ENCODE measurements at regions not wholly inside any gene's neighbourhood (a gene's known extent, or its start where the extent isn't known, plus 50 kb on each side); places are given as distances from the start of the nearest gene placed in this dataset.
"Not testable (repeated sequence)": the region's sequence is repeated elsewhere in the genome, so short reads cannot be mapped to it uniquely, and the experiment has no call there.

DNA sequence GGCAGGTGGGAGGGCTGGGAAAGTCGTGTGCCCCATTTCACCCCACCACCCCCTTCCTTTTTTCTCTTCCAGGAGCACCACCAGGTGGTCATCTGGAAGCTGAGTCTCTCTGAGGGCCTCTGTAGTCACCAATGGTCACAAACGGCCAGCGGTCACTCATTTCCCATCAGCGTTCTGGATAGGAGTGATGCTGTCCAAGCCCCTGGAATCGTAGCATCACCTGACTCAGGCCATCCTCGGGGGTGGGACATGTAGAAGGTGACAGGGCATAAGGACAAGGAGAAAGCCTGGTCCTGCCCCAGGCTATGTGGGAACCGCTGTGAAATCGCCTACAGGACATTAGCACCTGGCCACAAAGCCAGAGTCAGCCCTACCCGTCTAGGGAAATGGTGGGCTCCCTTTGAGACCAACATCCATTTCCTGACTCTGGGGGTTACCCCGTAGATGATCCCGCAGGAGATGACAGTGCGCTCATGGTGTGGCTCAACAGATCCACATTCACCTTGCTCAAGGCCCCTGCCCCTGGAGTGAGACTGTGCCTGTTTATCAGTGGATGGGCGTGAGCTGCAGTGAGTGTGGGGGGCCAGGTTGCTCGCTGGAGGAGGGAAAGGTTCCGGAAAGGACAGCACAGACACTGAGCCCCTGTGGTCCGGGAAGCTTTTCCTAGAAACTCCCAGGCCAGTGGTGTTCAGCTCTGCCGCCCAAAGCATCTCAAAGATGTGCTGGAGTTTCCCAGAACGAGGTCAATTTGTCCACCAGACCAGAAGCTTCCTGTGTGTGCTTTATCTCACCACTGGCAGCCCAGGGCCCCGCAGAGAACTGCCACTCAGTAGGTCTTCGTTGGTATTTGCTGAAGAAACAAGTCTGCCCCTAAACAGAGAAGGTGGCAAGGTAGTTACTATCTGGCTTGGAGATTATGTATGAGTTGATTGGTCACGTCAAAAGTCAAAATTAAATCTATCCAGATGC, 61.1 kb upstream of the UNC5A start:
- no peak for DNase-seq (ENCODE audit: low read depth)
- ChIA-PET CTCF (no interaction called here), POLR2A (no interaction called here)
- Histone ChIP-seq H3K4me3 (ENCODE audit: low read depth, low read length) (no peak overlapping the region), H3K27me3 (ENCODE audit: control insufficient read depth, insufficient read depth, low read length) (peaks cover 15% of the 10 kb centered on the region), H3K36me3 (ENCODE audit: control insufficient read depth, insufficient read depth, low read length) (no peaks in the 10 kb centered on the region)
- TF ChIP-seq, protein P1, sequence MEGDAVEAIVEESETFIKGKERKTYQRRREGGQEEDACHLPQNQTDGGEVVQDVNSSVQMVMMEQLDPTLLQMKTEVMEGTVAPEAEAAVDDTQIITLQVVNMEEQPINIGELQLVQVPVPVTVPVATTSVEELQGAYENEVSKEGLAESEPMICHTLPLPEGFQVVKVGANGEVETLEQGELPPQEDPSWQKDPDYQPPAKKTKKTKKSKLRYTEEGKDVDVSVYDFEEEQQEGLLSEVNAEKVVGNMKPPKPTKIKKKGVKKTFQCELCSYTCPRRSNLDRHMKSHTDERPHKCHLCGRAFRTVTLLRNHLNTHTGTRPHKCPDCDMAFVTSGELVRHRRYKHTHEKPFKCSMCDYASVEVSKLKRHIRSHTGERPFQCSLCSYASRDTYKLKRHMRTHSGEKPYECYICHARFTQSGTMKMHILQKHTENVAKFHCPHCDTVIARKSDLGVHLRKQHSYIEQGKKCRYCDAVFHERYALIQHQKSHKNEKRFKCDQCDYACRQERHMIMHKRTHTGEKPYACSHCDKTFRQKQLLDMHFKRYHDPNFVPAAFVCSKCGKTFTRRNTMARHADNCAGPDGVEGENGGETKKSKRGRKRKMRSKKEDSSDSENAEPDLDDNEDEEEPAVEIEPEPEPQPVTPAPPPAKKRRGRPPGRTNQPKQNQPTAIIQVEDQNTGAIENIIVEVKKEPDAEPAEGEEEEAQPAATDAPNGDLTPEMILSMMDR (IDR thresholded peaks at IDR 0.05; ENCODE audit: insufficient read depth, low read depth, low read length), result no peak

DNA sequence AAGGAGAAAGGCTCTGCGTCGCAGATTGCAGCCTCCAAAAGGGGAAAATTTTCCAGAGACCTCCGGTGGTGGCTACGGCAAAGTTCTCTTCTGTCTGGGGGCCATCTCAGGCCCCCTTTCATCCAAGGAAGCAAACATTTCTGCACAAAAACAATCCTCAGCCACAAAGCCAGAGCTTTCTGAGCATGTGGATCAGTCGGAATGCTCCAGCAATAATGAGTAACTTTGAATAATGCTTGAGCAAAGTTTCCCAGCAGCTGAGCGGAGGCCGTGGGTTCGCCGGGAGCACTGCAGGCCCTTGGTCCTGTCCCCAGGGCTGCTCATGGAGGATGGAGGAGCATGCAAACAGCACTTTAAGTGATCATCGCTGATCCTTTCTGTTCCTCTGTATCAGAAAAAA, 60.2 kb upstream of the UNC5A start:
- Histone ChIP-seq H3K27me3 (ENCODE audit: control insufficient read depth, insufficient read depth, low read length) (peaks cover 10% of the 10 kb centered on the region), H3K36me3 (ENCODE audit: control insufficient read depth, insufficient read depth, low read length) (no peaks in the 10 kb centered on the region), H3K4me3 (ENCODE audit: low read depth, low read length) (no peak overlapping the region)
- ChIA-PET CTCF (no interaction called here), POLR2A (no interaction called here)
- TF ChIP-seq, protein P1 (IDR thresholded peaks at IDR 0.05; ENCODE audit: insufficient read depth, low read depth, low read length), result no peak
- no peak for DNase-seq (ENCODE audit: low read depth)

DNA sequence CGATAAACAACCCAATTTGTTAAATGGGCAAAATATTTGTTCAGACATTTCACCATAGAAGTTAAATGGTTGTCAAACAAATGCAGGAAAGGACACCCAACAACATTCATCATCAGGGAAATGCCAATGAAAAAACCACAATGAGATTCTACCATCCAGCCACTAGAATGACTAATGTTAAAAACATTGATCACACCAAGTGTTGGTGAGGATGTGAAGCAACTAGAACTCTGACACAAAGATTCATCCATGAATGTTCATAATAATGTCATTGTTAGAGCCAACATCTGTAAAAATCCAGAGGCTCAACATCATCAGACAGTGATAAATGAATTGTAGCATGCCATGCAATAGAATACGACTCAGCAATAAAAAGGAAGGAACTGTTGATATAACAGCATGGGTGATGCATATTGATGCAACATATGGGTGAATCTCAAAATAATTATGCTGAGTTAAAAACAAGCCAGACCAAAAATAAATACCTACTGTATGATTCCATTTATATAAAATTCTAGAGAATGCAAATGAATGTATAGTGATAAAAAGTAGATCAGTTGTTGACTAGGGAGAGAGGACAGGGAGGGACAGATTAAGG, 55.9 kb upstream of the UNC5A start:
- ChIA-PET POLR2A (no interaction called here), CTCF (no interaction called here)
- Histone ChIP-seq H3K27me3 (ENCODE audit: control insufficient read depth, insufficient read depth, low read length) (peaks cover 7% of the 10 kb centered on the region; the same call in 1 of the 2 replicates), H3K4me3 (ENCODE audit: low read depth, low read length) (no peak overlapping the region), H3K36me3 (ENCODE audit: control insufficient read depth, insufficient read depth, low read length) (no peaks in the 10 kb centered on the region)
- TF ChIP-seq, protein P1 (IDR thresholded peaks at IDR 0.05; ENCODE audit: insufficient read depth, low read depth, low read length), result no peak
- DNase-seq (ENCODE audit: low read depth), result no peak

DNA sequence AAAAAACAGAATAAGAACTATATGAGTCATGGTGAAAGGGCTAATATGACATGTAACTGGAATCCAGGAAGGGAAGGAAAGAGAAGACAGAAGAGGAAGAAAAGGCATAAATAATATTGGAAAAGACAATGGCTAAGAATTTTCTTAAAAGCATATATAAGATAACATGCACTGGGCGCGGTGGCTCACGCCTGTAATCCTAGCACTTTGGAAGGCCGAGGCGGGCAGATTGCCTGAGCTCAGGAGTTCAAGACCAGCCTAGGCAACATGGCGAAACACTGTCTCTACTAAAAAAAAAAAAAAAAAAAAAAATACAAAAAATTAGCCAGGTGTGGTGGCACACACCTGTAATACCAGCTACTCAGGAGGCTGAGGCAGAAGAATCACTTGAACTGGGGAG, 54.8 kb upstream of the UNC5A start:
- POLR2A ChIA-PET; H3K4me3 ChIP-seq (ENCODE audit: low read depth, low read length); H3K27me3 ChIP-seq (ENCODE audit: control insufficient read depth, insufficient read depth, low read length); DNase-seq (ENCODE audit: low read depth); H3K36me3 ChIP-seq (ENCODE audit: control insufficient read depth, insufficient read depth, low read length): not testable (repeated sequence)
- CTCF ChIA-PET, result interaction anchor here (1.3 kb wide), 1 partner anchor 98 kb away, joined by 3 read pairs; no protein-coding TSS in a partner anchor

DNA sequence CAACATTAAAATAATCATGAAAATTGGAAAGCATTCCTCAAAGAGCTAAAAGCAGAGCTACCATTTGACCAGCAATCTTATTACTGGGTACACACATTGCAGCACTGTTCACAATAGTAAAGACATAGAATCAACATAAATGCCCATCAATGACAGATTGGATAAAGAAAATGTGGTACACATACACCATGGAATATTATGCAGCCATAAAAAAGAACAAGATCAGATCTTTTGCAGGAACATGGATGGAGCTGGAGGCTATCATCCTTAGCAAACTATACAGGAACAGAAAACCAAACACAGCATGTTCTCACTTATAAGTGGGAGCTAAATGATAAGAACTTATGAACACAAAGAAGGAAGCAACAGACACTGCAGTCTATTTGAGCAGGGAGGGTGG, 52.8 kb upstream of the UNC5A start:
- CTCF ChIA-PET; POLR2A ChIA-PET; H3K4me3 ChIP-seq (ENCODE audit: low read depth, low read length); DNase-seq (ENCODE audit: low read depth); H3K36me3 ChIP-seq (ENCODE audit: control insufficient read depth, insufficient read depth, low read length); H3K27me3 ChIP-seq (ENCODE audit: control insufficient read depth, insufficient read depth, low read length): not testable (repeated sequence)

All from BJ (cell line).